Stimulated activated CD4-positive, alpha-beta T cell treated with anti-CD3 and anti-CD28 coated beads, Interleukin-4, amount 100 ng/mL, for 24 hours (primary cell): ENCODE measurements at regions not wholly inside any gene's neighbourhood (a gene's known extent, or its start where the extent isn't known, plus 50 kb on each side); places are given as distances from the start of the nearest gene placed in this dataset.

Experiments
- DNase-seq: peaks from one replicate; pipeline ENCODE4 v3.0.0-alpha.2; 2020

GRCh38 chr4:19009881-19010280 lies 988.3 kb upstream of the LCORL start:
- no peak for DNase-seq

- no peak for DNase-seq
Observed at GRCh38 chr4:19005211-19005610, 983.7 kb upstream of the LCORL start.

GRCh38 chr4:19002170-19002569 lies 980.6 kb upstream of the LCORL start:
- no peak for DNase-seq

GRCh38 chr4:18999595-18999994 lies 978.0 kb upstream of the LCORL start:
- DNase-seq = no peak

GRCh38 chr4:18981234-18981615 lies 959.7 kb upstream of the LCORL start:
- no peak for DNase-seq

GRCh38 chr4:18980516-18981233 lies 959.1 kb upstream of the LCORL start:
- no peak for DNase-seq

DNA sequence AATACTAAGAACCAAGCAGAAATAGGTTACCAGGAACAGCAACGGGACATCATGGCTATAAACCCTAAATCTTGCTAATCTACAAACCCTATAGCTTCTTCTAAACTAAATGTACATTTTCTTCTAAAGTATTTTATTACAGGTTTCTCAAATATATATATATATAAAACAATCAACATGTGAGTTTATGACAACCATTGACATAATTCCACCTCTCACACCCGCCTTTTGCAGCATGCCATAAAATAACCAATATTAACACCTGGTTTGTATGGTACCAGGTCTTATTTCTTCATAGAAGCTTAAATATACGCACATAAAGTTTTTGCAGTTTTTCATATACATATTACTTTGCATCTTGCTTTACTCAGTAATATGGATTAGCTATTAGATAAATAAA lies 955.3 kb upstream of the LCORL start:
- DNase-seq = no peak

DNA sequence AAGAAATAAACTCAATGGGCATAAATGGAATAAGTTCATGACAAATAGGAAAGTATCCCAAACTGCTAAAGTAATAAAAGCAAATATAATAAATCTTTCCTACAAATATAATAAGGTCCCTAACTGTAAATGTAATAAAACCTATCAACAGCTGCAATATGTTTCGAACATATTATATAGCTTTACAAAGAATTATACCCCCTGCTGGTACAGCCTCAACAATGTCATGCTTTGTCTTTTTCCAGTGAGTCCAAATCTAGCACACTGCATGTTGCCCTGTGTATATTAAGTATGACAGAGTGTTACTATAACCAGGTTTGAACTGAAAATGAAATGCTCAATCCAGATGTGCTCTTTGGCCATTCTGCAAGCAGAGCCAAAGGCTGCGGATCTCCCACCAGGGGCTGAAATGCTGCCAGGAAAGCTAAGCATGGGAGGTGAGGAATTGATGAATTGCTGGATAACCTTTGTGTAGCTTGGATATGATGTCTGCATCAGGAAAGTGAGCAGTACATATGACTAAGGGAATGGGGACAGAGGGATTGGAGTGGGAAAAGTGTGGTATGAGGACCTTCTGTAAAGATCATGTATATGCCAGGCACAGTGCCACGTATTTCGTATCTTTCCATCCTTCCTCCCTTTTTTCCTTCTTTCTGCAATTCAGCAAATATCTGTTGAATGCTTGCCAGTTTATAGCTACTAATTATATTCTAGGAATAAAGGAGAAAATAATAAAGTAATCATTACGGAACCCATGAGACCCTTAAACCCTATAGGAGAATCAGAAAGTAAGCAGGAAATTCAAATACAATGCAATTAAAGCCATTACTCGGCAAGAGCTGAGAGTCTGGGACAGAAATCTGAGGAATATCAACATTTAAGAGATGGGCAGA lies 954.6 kb upstream of the LCORL start:
- DNase-seq = no peak

DNA sequence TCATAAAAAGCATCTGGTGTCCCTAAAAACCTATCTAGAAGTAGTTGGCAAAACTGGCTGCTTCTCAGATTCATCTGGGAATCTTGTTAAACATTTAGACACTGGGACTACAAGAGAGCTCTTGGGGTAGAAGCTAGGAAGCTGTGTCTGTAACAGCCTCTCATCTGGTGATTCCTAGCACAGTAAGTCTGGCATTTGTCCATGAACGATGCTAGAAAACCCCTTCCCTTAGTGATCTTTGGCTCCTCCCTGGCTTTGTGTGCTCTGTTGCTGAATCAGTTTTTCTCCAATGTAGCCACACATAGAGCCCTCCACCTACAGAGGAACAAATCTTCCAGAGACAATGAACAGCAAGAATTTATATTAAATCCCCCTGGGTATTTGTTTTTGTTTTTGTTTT lies 951.7 kb upstream of the LCORL start:
- no peak for DNase-seq

DNA sequence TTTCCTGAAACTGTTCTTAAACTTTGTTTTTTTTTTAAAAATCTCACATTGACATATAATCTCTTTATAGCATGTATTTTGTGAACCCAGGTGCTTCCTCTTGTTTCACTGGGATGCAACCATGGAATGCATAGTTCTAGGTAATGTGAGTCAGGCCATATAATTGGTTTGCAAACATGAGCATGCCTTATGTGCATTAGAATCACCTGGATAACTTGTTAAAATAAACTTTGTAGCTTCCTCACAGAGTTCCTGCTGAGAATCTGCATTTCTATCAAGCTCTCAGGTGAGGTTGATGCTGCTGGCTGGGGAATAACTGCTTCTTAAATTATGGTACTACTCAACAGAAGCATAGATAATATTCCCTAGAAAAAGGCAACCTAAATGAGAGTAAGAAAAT lies 940.3 kb upstream of the LCORL start:
- no peak for DNase-seq

DNA sequence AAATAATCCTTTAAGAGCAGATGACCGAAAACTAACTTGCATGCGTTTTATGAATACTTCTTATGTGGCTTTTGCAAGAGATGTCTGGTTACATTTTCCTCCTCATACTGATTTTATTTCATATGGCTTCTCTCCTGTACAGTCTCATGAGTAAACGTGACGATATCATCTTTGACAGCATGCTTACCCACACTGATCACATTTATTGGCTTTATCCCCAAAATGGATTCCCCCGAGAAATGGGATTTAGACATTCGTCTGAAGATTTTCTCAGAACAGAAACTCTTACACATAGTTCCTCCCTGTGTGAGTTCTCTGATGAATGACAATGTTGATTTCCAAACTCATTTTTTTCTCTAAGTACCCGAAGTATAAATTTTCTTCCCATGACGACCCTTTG lies 939.7 kb upstream of the LCORL start:
- no peak for DNase-seq

DNA sequence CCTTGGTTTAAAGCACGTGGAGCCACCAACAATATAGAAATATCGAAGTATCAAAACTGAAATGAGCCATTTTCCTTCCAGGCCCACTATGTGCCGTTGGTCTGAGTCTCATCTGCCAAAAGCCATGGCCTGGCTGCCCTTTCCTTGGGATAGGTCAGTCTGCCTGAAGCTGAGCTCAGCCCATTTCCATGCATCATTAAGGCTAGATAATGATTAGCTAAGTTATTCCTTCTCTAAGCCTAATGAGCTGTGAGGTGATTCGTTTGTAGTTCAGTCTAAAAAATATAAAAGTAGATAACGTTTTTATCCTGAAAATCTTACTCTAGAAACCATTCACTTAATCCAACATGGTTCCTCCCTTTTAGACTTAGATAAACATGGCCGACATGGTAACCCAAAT lies 936.2 kb upstream of the LCORL start:
- DNase-seq = no peak

GRCh38 chr4:18954538-18954937 lies 933.0 kb upstream of the LCORL start:
- DNase-seq = no peak

DNA sequence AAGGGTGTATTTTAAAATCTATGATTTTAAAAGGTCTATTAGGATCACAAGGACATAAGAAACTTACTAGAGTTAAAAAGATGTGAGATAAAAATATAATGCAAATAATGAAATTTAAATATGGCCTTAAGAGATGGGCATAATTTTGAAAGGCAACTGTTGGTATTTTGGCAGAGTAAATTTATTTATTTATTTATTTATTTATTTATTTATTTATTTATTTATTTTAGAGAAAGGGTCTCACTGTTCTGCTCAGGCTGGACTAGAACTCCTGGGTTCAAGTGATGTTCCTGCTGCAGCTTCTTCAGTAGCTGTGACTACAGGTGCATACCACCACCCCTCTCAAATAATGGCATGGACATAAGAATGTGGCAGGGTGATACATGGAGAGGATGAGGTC lies 932.1 kb upstream of the LCORL start:
- no peak for DNase-seq

DNA sequence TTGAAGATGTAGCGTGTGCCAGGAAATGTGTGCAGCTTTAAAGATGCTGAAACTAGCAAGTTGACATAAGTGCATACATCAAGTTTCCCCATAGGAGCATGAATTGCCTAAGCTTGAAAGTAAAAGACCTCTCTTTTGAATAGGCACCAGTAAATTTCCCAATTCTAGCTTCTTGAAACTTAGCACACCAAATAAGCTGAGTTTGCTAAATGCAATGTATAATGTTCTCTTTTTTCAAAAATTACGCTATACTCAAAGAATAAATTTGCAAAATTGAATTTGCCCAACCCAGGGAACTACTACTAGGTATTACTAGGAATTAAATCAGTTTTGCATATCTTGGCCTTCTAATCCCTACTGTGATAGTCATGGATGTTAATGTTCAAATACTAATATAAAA lies 923.9 kb upstream of the LCORL start:
- DNase-seq = no peak

DNA sequence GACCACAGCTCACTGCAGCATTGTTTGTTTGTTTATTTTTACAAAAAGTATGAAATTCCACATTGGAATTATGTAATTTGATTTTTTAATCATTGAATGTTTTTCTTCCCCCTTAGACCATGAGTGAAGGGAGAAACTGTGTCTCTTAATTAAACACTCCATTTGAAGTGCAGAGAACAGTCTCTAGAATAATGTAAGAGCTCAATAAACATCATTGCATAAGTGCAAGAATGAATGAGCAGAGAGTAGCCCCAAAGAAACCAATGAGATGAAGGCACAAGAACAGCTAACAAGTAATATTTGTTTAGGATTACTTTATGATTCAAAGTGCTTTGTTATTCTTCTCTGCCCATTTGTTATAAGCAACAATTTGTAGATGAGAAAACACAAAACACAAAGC lies 921.3 kb upstream of the LCORL start:
- no peak for DNase-seq

DNA sequence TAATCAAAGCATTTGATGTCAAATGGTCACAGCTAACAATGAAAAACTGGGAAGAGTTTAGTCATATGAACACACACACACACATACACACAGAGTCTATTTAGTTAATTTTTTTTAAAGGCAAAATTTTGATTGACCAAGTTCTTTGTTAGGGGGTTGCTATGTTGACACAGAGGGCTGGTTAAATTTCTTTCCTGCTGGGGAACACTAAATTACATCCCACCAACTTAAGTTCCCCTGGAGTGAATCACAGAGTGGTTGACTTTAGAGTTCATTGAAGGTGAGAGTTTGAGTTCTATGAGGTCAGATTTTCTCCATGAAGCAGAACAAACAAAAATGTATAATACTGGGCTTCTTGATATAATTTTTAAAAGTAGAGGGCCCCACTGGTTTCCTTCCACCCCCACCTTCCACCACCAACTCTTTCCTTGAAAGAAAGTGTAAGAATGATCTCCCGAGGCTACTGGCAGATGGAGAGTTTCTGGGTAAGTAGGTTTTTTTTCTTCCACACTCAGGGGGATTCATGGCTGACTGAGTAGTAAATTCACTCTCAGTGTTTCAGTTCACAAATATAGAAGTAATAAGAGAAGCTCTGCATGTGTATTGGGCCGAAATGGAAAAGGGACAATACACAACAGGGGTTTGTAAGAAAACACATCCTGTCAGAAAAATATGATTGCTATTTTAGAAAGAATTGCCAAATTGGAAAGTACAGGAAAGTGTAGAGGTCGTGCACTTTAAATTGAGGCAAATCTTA lies 917.0 kb upstream of the LCORL start:
- DNase-seq = no peak

DNA sequence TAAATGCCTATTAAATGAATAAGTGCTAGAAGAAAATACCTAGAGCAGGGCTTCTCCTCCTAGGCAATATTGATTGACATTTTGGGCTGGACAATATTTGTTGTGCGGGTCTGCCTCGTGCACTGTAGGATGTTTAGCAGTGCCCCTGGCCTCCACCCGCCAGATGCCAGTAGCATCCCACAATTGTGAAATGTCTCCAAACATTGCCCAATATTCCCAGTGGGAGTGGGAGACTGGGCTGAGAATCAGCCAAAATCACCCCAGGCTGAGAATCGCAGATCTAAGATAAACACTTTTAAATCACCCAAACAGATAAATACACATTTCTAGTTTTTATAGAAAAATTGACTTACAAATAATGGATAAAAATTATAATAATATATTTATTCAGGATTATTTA lies 916.2 kb upstream of the LCORL start:
- DNase-seq = no peak

DNA sequence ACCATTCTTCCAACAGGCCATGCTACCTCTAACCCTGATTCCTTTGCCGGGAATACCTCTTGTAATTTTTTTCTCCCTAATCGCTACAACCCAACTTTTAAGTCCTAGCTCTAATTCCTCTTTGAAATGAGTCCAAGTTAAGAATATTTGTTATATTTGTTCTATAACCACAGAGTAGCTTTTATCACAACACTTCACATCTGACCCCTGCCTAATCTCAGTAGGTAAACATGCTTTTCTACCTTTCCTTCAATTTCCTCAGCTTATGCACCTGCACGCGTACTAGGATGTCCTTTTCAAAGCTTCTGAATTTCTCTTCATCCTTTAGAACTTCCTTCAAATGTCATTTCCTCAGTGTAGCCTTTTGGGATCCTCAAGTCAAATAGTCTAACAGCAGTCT lies 915.5 kb upstream of the LCORL start:
- DNase-seq = no peak

- DNase-seq = no peak
Observed at GRCh38 chr4:18935659-18936345, 914.2 kb upstream of the LCORL start.

DNA sequence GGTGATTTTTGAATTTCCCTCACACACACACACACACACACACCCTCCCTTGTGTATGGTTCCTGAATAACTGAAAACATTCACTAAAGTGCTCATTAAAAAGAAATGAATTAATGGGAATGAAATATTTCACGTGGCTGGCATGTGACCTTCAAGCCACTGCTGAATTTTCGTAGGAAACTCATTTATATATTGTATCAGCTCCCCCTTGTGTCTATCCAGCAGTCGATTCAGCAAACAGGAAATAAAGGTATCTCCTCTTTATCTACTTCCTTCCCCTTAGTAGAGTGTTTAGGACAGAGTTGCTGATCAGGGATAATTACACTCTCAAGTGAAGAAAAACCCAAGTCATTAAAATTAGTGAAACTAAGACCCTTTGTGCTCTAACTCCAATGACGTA lies 912.6 kb upstream of the LCORL start:
- no peak for DNase-seq

GRCh38 chr4:18932730-18933339 lies 911.3 kb upstream of the LCORL start:
- DNase-seq = no peak
